Left lung (tissue), 4 donors: ENCODE measurements at regions not wholly inside any gene's neighbourhood (a gene's known extent, or its start where the extent isn't known, plus 50 kb on each side); places are given as distances from the start of the nearest gene placed in this dataset.

ENCODE experiments used
- ATAC-seq: fragments of 200-7000 bp; cut with Tn5 transposase; one replicate; pipeline ENCODE4 v1.9.1; 2020; ENCODE audit warnings: moderate library complexity
- DNase-seq, 4 donors: peaks; one replicate each; pipeline ENCODE4 v3.0.0-alpha.2; 2013 to 2020
- H3K27ac ChIP-seq, 2 donors: fragments of 200-600 bp; sonication (generic) in 1 of 2; one replicate each; pipeline versions ENCODE4 v1.5.0 to v1.8.0; 2020 to 2021
- H3K27me3 ChIP-seq, 2 donors: fragments of 200-600 bp; sonication (generic) in 1 of 2; one replicate each; pipeline versions ENCODE4 v1.5.0 to v1.8.0; 2020 to 2021
- H3K36me3 ChIP-seq, 2 donors: fragments of 200-600 bp; sonication (generic) in 1 of 2; one replicate each; pipeline versions ENCODE4 v1.5.0 to v1.8.0; 2020 to 2021
- H3K4me1 ChIP-seq, 2 donors: fragments of 200-600 bp; one replicate each; pipeline ENCODE4 v1.8.0; 2021
- H3K4me3 ChIP-seq, 2 donors: fragments of 200-600 bp; sonication (generic) in 1 of 2; one replicate each; pipeline versions ENCODE4 v1.5.0 to v1.8.0; 2020 to 2021; ENCODE audit warnings: mild to moderate bottlenecking in 1 of 2
- H3K9me3 ChIP-seq, 2 donors: fragments of 200-600 bp; sonication (generic) in 1 of 2; one replicate each; pipeline versions ENCODE4 v1.5.0 to v1.8.0; 2020 to 2021
- CTCF ChIP-seq, 2 donors: fragments of 200-600 bp; sonication (generic) in 1 of 2; IDR thresholded peaks; one replicate each; pipeline versions ENCODE4 v1.5.0 to v1.8.0; 2021; ENCODE audit warnings: antibody characterized with exemption in 2 of 2
- intact Hi-C, 2 donors: fragments of 100-400 bp; cut with DNase I; formaldehyde crosslinking; loops; one replicate each; pipeline versions ENCODE4 v1.11.2 to v1.14.2; 2022
- donor health status: DM: no; HTN: yes; CAD: no.
- donor health status: DM: no; HTN: no; CAD: no.

GRCh38 chr1:218525451-218526197 lies 180.5 kb downstream of the TGFB2 start:
- H3K4me1 ChIP-seq, result peaks cover 4 to 5% of the 10 kb centered on the region in 2 donors
- no peak for DNase-seq
- intact Hi-C loops, result no loop called here
- H3K9me3 ChIP-seq, result no peaks in the 10 kb centered on the region
- no peaks in the 10 kb centered on the region for H3K27me3 ChIP-seq
- no peak for ATAC-seq
- H3K4me3 ChIP-seq, result no peak overlapping the region
- no peaks in the 10 kb centered on the region for H3K36me3 ChIP-seq
- TF ChIP-seq CTCF (IDR thresholded peaks at IDR 0.05), result no peak
- no peak overlapping the region for H3K27ac ChIP-seq

GRCh38 chr1:218526198-218526580 lies 181.1 kb downstream of the TGFB2 start:
- TF ChIP-seq CTCF (IDR thresholded peaks at IDR 0.05), result no peak
- no peaks in the 10 kb centered on the region for H3K27me3 ChIP-seq
- no peak overlapping the region for H3K27ac ChIP-seq
- no peaks in the 10 kb centered on the region for H3K36me3 ChIP-seq
- intact Hi-C loops, result no loop called here
- peaks cover 4 to 5% of the 10 kb centered on the region in 2 donors for H3K4me1 ChIP-seq
- H3K4me3 ChIP-seq, result no peak overlapping the region
- no peak for ATAC-seq
- no peak for DNase-seq
- H3K9me3 ChIP-seq, result no peaks in the 10 kb centered on the region

GRCh38 chr1:218527737-218528136 lies 182.6 kb downstream of the TGFB2 start:
- no peak for TF ChIP-seq CTCF (IDR thresholded peaks at IDR 0.05)
- H3K4me3 ChIP-seq, result no peak overlapping the region
- H3K36me3 ChIP-seq, result no peaks in the 10 kb centered on the region
- H3K4me1 ChIP-seq, result peaks cover 4 to 5% of the 10 kb centered on the region in 2 donors
- DNase-seq (no peak), ATAC-seq (no peak)
- H3K9me3 ChIP-seq, result no peaks in the 10 kb centered on the region
- intact Hi-C loops, result no loop called here
- no peak overlapping the region for H3K27ac ChIP-seq
- H3K27me3 ChIP-seq, result no peaks in the 10 kb centered on the region

DNA sequence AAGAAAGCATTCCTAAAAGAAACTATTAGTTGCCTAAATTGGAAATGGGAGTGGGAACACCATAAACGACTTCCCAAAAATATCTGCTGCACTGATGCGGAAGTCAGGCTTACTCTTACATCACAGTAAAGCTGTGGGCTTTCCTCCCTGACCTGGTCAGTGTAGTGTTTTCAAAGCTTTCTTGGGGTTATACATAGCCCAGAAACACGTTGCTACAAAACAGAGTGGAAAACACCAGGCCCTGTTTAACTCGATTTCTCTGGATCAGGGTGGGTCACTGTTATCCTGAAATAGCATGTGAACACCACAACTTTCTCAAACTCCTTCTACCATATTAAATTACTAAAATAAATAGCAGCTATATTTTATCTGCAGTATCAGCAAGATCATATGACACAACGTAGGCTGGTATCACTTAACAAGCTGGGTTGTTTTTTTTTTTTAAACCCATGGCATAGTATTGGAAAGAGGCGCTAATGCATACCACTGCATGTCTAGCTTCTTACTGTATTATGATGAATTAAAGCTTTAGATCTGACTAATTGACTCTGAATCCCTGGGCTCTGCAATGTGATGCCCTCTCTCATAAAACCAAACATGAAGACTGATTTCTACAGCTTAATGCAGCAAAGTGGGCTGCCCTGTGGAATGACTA lies 184.6 kb downstream of the TGFB2 start:
- Histone ChIP-seq H3K9me3 (no peaks in the 10 kb centered on the region), H3K27ac (no peak overlapping the region), H3K4me3 (no peak overlapping the region), H3K36me3 (no peaks in the 10 kb centered on the region), H3K4me1 (peaks cover 0 to under 1% of the 10 kb centered on the region in 2 donors), H3K27me3 (no peaks in the 10 kb centered on the region)
- no peak for DNase-seq
- no peak for ATAC-seq
- no peak for TF ChIP-seq CTCF (IDR thresholded peaks at IDR 0.05)
- intact Hi-C loops, result no loop called here

- DNase-seq (no peak), ATAC-seq (no peak)
- intact Hi-C loops, result no loop called here
Measured at GRCh38 chr1:218531936-218532335, 186.8 kb downstream of the TGFB2 start.

More at GRCh38 chr1:218531936-218532335, 186.8 kb downstream of the TGFB2 start:
- no peaks in the 10 kb centered on the region for H3K36me3 ChIP-seq
- no peaks in the 10 kb centered on the region for H3K4me1 ChIP-seq
- H3K9me3 ChIP-seq, result no peaks in the 10 kb centered on the region
- H3K27me3 ChIP-seq, result no peaks in the 10 kb centered on the region
- H3K27ac ChIP-seq, result no peak overlapping the region
- no peak for TF ChIP-seq CTCF (IDR thresholded peaks at IDR 0.05)
- no peak overlapping the region for H3K4me3 ChIP-seq
